A549 (cell line): ENCODE measurements at regions not wholly inside any gene's neighbourhood (a gene's known extent, or its start where the extent isn't known, plus 50 kb on each side); places are given as distances from the start of the nearest gene placed in this dataset.

Experiments used
- CHD4 ChIP-seq: fragments of 200-600 bp; sonication (generic); IDR thresholded peaks from 2 replicates; pipeline ENCODE4 v1.6.1; 2016; ENCODE audit warnings: antibody characterized with exemption, mild to moderate bottlenecking, borderline replicate concordance
- CTCF ChIP-seq: fragments of >200 bp; sonication (Bioruptor Twin); formaldehyde crosslinking; IDR thresholded peaks from 3 replicates; pipeline ENCODE4 v1.5.1; 2016
- EP300 ChIP-seq, 2 experiments: fragments of >200 bp; sonication (Bioruptor Twin); formaldehyde crosslinking; IDR thresholded peaks; 2 replicates in 1 of 2; 3 replicates in 1 of 2; pipeline ENCODE4 v1.6.1; 2016 to 2017
- ESRRA ChIP-seq: fragments of 150-350 bp; IDR thresholded peaks from 2 replicates; pipeline ENCODE4 v1.6.1; 2014; ENCODE audit warnings: mild to moderate bottlenecking, low read length, borderline replicate concordance
- JUNB ChIP-seq: fragments of >200 bp; sonication (Bioruptor Twin); formaldehyde crosslinking; IDR thresholded peaks from 2 replicates; pipeline ENCODE4 v1.6.1; 2016
- POLR2AphosphoS2 ChIP-seq: conservative IDR thresholded peaks from 2 replicates; pipeline ENCODE4 v1.6.1; 2012; ENCODE audit warnings: low read length, improper control_type of control experiment, inconsistent platforms
- REST ChIP-seq: fragments of 200-600 bp; sonication (generic); IDR thresholded peaks from 2 replicates; pipeline ENCODE4 v1.6.1; 2016; ENCODE audit warnings: antibody characterized with exemption, mild to moderate bottlenecking, moderate library complexity
- USF2 ChIP-seq: fragments of 450-650 bp; IDR thresholded peaks from 2 replicates; pipeline ENCODE4 v1.6.1; 2014; ENCODE audit warnings: antibody characterized with exemption

- TF ChIP-seq CTCF: no peak
- TF ChIP-seq ESRRA: no peak
- TF ChIP-seq EP300 (IDR thresholded peaks at IDR 0.05): no peak
- TF ChIP-seq REST: no peak
- TF ChIP-seq CHD4: no peak
- no peak for TF ChIP-seq POLR2AphosphoS2
- TF ChIP-seq USF2: no peak
- TF ChIP-seq JUNB: no peak
Observed at GRCh38 chr15:92273286-92273685, 120.4 kb upstream of the ST8SIA2 start.
